ENCODE measurements at regions not wholly inside any gene's neighbourhood (a gene's known extent, or its start where the extent isn't known, plus 50 kb on each side); places are given as distances from the start of the nearest gene placed in this dataset.

GRCh38 chr13:50101590-50101989 lies 86.3 kb downstream of the KCNRG start:
- TF ChIP-seq ESRRG (CRISPR knock-in tag; IDR thresholded peaks at IDR 0.05) (no peak), CSDC2 (CRISPR knock-in tag; IDR thresholded peaks at IDR 0.05) (no peak)
- TF ChIP-seq, protein P1, sequence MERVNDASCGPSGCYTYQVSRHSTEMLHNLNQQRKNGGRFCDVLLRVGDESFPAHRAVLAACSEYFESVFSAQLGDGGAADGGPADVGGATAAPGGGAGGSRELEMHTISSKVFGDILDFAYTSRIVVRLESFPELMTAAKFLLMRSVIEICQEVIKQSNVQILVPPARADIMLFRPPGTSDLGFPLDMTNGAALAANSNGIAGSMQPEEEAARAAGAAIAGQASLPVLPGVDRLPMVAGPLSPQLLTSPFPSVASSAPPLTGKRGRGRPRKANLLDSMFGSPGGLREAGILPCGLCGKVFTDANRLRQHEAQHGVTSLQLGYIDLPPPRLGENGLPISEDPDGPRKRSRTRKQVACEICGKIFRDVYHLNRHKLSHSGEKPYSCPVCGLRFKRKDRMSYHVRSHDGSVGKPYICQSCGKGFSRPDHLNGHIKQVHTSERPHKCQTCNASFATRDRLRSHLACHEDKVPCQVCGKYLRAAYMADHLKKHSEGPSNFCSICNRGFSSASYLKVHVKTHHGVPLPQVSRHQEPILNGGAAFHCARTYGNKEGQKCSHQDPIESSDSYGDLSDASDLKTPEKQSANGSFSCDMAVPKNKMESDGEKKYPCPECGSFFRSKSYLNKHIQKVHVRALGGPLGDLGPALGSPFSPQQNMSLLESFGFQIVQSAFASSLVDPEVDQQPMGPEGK (CRISPR knock-in tag; IDR thresholded peaks at IDR 0.05; ENCODE audit: borderline replicate concordance) = no peak
- ATAC-seq = no peak

DNA sequence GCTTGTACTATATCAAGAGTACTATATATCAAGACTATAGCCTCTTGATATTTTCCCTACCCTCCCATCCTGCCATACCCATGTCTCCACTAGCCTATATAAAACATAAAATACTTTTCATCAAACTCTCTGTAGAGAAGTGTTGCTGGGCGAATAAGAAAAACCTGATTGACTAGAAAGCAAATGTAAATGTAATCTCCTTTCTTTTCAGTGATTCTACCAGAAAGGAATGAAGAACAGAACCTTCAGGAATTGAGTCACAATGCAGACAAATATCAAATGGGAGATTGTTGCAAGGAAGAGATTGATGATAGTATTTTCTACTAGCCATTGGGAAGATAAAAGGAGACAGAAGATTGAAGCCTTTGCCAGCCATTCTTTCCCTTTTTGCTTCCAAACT lies 89.2 kb downstream of the KCNRG start:
- TF ChIP-seq TSHZ2 (CRISPR knock-in tag; IDR thresholded peaks at IDR 0.05) (no peak), GLIS3 (CRISPR knock-in tag; IDR thresholded peaks at IDR 0.05) (no peak), OSR1 (CRISPR knock-in tag; IDR thresholded peaks at IDR 0.05) (no peak), ZFP3 (CRISPR knock-in tag; IDR thresholded peaks at IDR 0.05) (no peak), CREB5 (CRISPR knock-in tag; IDR thresholded peaks at IDR 0.05; ENCODE audit: low read depth) (no peak), PPARA (CRISPR knock-in tag; IDR thresholded peaks at IDR 0.05; ENCODE audit: borderline replicate concordance) (no peak), BACH2 (CRISPR knock-in tag; IDR thresholded peaks at IDR 0.05; ENCODE audit: borderline replicate concordance) (no peak), ZNF8 (CRISPR knock-in tag; IDR thresholded peaks at IDR 0.05) (no peak), ZNF70 (CRISPR knock-in tag; IDR thresholded peaks at IDR 0.05) (no peak), ZFP30 (CRISPR knock-in tag; IDR thresholded peaks at IDR 0.05) (no peak)
- TF ChIP-seq, protein P2, sequence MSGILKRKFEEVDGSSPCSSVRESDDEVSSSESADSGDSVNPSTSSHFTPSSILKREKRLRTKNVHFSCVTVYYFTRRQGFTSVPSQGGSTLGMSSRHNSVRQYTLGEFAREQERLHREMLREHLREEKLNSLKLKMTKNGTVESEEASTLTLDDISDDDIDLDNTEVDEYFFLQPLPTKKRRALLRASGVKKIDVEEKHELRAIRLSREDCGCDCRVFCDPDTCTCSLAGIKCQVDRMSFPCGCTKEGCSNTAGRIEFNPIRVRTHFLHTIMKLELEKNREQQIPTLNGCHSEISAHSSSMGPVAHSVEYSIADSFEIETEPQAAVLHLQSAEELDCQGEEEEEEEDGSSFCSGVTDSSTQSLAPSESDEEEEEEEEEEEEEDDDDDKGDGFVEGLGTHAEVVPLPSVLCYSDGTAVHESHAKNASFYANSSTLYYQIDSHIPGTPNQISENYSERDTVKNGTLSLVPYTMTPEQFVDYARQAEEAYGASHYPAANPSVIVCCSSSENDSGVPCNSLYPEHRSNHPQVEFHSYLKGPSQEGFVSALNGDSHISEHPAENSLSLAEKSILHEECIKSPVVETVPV (CRISPR knock-in tag; IDR thresholded peaks at IDR 0.05) = no peak
- TF ChIP-seq, protein P1 (CRISPR knock-in tag; IDR thresholded peaks at IDR 0.05; ENCODE audit: borderline replicate concordance) = no peak
- no peak for ATAC-seq

GRCh38 chr13:50106559-50106958 lies 91.3 kb downstream of the KCNRG start:
- no peak for TF ChIP-seq OSR1 (CRISPR knock-in tag; IDR thresholded peaks at IDR 0.05)
- TF ChIP-seq TSHZ2 (CRISPR knock-in tag; IDR thresholded peaks at IDR 0.05) = no peak
- no peak for TF ChIP-seq POU6F1 (CRISPR knock-in tag; IDR thresholded peaks at IDR 0.05; ENCODE audit: borderline replicate concordance, low read depth)
- TF ChIP-seq GLIS3 (CRISPR knock-in tag; IDR thresholded peaks at IDR 0.05) = no peak
- ATAC-seq = no peak

Measured in SK-N-SH treated with all-trans-retinoic acid at 6 μM for 48 hours (cell line).